H1 (cell line): ENCODE measurements at regions not wholly inside any gene's neighbourhood (a gene's known extent, or its start where the extent isn't known, plus 50 kb on each side); places are given as distances from the start of the nearest gene placed in this dataset.

Source experiments
- CTCF ChIA-PET: fragments of 300-600 bp; sonication (Branson Sonifier 250); formaldehyde crosslinking; loops from one replicate; lab custom pipeline; 2021; ENCODE audit not compliant: partially characterized antibody; lab: Charles Lee
- POLR2A ChIA-PET: fragments of 300-600 bp; sonication (Branson Sonifier 250); formaldehyde crosslinking; loops from one replicate; lab custom pipeline; 2021; ENCODE audit warnings: inconsistent platforms; ENCODE audit not compliant: partially characterized antibody; lab: Charles Lee
- DNase-seq, 2 experiments: peaks; one replicate each; pipeline versions ENCODE4 v3.0.0 to v3.0.0-alpha.2; 2010 to 2022; ENCODE audit warnings: low spot score in 2 of 2, low read depth in 1 of 2, mixed read lengths in 1 of 2
- FAIRE-seq: peaks from 2 replicates; lab custom pipeline; 2011; peaks lifted over from hg19 to GRCh38; lab: Jason Lieb, UNC
- H2AFZ ChIP-seq: 2 replicates; pipeline ENCODE4 v1.8.1; 2012; ENCODE audit warnings: low read length, inconsistent platforms
- H2AK5ac ChIP-seq: 2 replicates; pipeline ENCODE4 v1.6.1; 2013; ENCODE audit warnings: low read depth, low read length
- H2BK120ac ChIP-seq: replicated peaks from 2 replicates; pipeline ENCODE3; 2013; ENCODE audit warnings: low read depth, low read length, inconsistent platforms
- H2BK12ac ChIP-seq: 2 replicates; pipeline ENCODE4 v1.6.1; 2013; ENCODE audit warnings: low read depth, low read length
- H2BK15ac ChIP-seq: 2 replicates; pipeline ENCODE4 v1.6.1; 2013; ENCODE audit warnings: low read length
- H2BK20ac ChIP-seq: 2 replicates; pipeline ENCODE4 v1.6.1; 2013; ENCODE audit warnings: low read length
- H2BK5ac ChIP-seq: 2 replicates; pipeline ENCODE4 v1.6.1; 2013; ENCODE audit warnings: low read depth, low read length
- H3K14ac ChIP-seq: 2 replicates; pipeline ENCODE4 v1.6.1; 2013; ENCODE audit warnings: inconsistent platforms; ENCODE audit not compliant: insufficient read length
- H3K18ac ChIP-seq: 2 replicates; pipeline ENCODE4 v1.6.1; 2013; ENCODE audit warnings: low read length; ENCODE audit errors: extremely low read depth
- H3K23ac ChIP-seq: 2 replicates; pipeline ENCODE4 v1.6.1; 2013; ENCODE audit warnings: inconsistent platforms; ENCODE audit not compliant: insufficient read length
- H3K23me2 ChIP-seq: 2 replicates; pipeline ENCODE4 v1.6.1; 2013; ENCODE audit warnings: low read depth, low read length
- H3K27ac ChIP-seq: 2 replicates; pipeline ENCODE4 v1.6.1; 2011; ENCODE audit warnings: low read depth, low read length, inconsistent platforms
- H3K27me3 ChIP-seq, 4 experiments: replicated peaks in 1 of 4; 1 replicate in 1 of 4; 2 replicates in 3 of 4; pipeline versions ENCODE4 v1.6.1 to v1.8.1; 2011 to 2013; ENCODE audit warnings: low read length in 3 of 4, mild to moderate bottlenecking in 3 of 4, inconsistent platforms in 2 of 4, mixed read lengths in 2 of 4, moderate library complexity in 1 of 4; ENCODE audit not compliant: control insufficient read depth in 3 of 4, insufficient read depth in 3 of 4; ENCODE audit errors: extremely low read depth in 1 of 4
- H3K36me3 ChIP-seq, 4 experiments: 2 replicates each; pipeline versions ENCODE4 v1.6.1 to v1.8.1; 2011 to 2013; ENCODE audit warnings: mild to moderate bottlenecking in 4 of 4, low read length in 3 of 4, moderate library complexity in 2 of 4, control low read depth in 1 of 4, inconsistent platforms in 1 of 4; ENCODE audit not compliant: insufficient read depth in 4 of 4, control insufficient read depth in 2 of 4
- H3K4ac ChIP-seq: replicated peaks from 2 replicates; pipeline ENCODE3; 2013; ENCODE audit warnings: low read length, low read depth, mixed read lengths, inconsistent platforms; ENCODE audit not compliant: insufficient read length
- H3K4me1 ChIP-seq, 4 experiments: replicated peaks in 1 of 4; 1 replicate in 1 of 4; 2 replicates in 3 of 4; pipeline versions ENCODE4 v1.6.1 to v1.8.1; 2011 to 2013; ENCODE audit warnings: low read length in 3 of 4, inconsistent platforms in 2 of 4, mixed read lengths in 1 of 4; ENCODE audit not compliant: insufficient read depth in 4 of 4, control insufficient read depth in 3 of 4
- H3K4me2 ChIP-seq, 2 experiments: 2 replicates each; pipeline versions ENCODE4 v1.6.1 to v1.8.1; 2011 to 2013; ENCODE audit warnings: low read depth in 2 of 2, low read length in 2 of 2, control low read depth in 1 of 2, inconsistent platforms in 1 of 2, mild to moderate bottlenecking in 1 of 2; ENCODE audit not compliant: insufficient read depth in 1 of 2
- H3K4me3 ChIP-seq, 4 experiments: fragments of 200-600, 300-600 bp in 1 of 4; sonication (generic), shearing (Covaris generic), sonication (Bioruptor Twin) in 1 of 4; 2 replicates each; pipeline versions ENCODE4 v1.5.1 to v1.8.1; 2011 to 2016; ENCODE audit warnings: low read length in 4 of 4, low read depth in 3 of 4, control low read depth in 2 of 4, inconsistent platforms in 2 of 4, mild to moderate bottlenecking in 2 of 4, mixed read lengths in 1 of 4, moderate library complexity in 1 of 4; ENCODE audit not compliant: insufficient read depth in 2 of 4; ENCODE audit errors: extremely low read depth in 1 of 4
- H3K56ac ChIP-seq: replicated peaks from 2 replicates; pipeline ENCODE3; 2013; ENCODE audit warnings: low read depth, mild to moderate bottlenecking, mixed read lengths, low read length, inconsistent platforms; ENCODE audit not compliant: insufficient read length
- H3K79me1 ChIP-seq: 2 replicates; pipeline ENCODE4 v1.6.1; 2013; ENCODE audit warnings: low read depth, low read length, control low read depth
- H3K79me2 ChIP-seq, 2 experiments: 2 replicates each; pipeline versions ENCODE4 v1.6.1 to v1.8.1; 2012 to 2013; ENCODE audit warnings: low read length in 2 of 2, mild to moderate bottlenecking in 2 of 2, inconsistent platforms in 1 of 2; ENCODE audit not compliant: insufficient read depth in 2 of 2, control insufficient read depth in 1 of 2
- H3K9ac ChIP-seq, 4 experiments: replicated peaks in 1 of 4; 1 replicate in 1 of 4; 2 replicates in 3 of 4; pipeline versions ENCODE4 v1.6.1 to v1.8.1; 2011 to 2013; ENCODE audit warnings: low read depth in 3 of 4, low read length in 3 of 4, control low read depth in 2 of 4, mild to moderate bottlenecking in 2 of 4, moderate library complexity in 2 of 4, inconsistent platforms in 1 of 4; ENCODE audit errors: extremely low read depth in 1 of 4
- H3K9me3 ChIP-seq, 2 experiments: 2 replicates each; pipeline versions ENCODE4 v1.6.1 to v1.8.1; 2012 to 2013; ENCODE audit warnings: mild to moderate bottlenecking in 2 of 2, moderate library complexity in 2 of 2, control low read depth in 1 of 2, inconsistent platforms in 1 of 2, low read depth in 1 of 2, low read length in 1 of 2, mixed read lengths in 1 of 2; ENCODE audit not compliant: insufficient read depth in 2 of 2
- H4K20me1 ChIP-seq, 2 experiments: replicated peaks in 1 of 2; 2 replicates each; pipeline versions ENCODE3 to v1.8.1; 2011 to 2013; ENCODE audit warnings: inconsistent platforms in 2 of 2, low read length in 2 of 2, mild to moderate bottlenecking in 1 of 2; ENCODE audit not compliant: insufficient read depth in 2 of 2, control insufficient read depth in 1 of 2
- H4K5ac ChIP-seq: 2 replicates; pipeline ENCODE4 v1.6.1; 2013; ENCODE audit warnings: low read length, low read depth, mixed read lengths, inconsistent platforms; ENCODE audit not compliant: insufficient read length
- H4K8ac ChIP-seq: 2 replicates; pipeline ENCODE4 v1.8.0; 2013; ENCODE audit warnings: mild to moderate bottlenecking, moderate library complexity, low read length, inconsistent platforms; ENCODE audit not compliant: insufficient read depth; ENCODE audit errors: extremely low read depth
- H4K91ac ChIP-seq: replicated peaks from 2 replicates; pipeline ENCODE3; 2013; ENCODE audit warnings: low read length, mixed read lengths, inconsistent platforms; ENCODE audit not compliant: insufficient read length
- POU5F1 ChIP-seq: IDR thresholded peaks from 2 replicates; pipeline ENCODE4 v1.6.1; 2011; ENCODE audit warnings: low read depth, mild to moderate bottlenecking, low read length, moderate library complexity
- WGBS, 2 experiments: shearing (Covaris generic) in 1 of 2; methylation state at CpG; one replicate each; pipeline versions ENCODE4 v1.1.6 to v1.1.7; 2013 to 2015; ENCODE audit warnings: low lambda C conversion rate in 2 of 2, mixed read lengths in 2 of 2, inconsistent platforms in 1 of 2, low coverage in 1 of 2, missing lambda C conversion rate in 1 of 2; ENCODE audit not compliant: insufficient replicate concordance in 2 of 2, insufficient coverage in 1 of 2, insufficient read length in 1 of 2; ENCODE audit errors: extremely low coverage in 1 of 2, missing lambda C conversion rate in 1 of 2; 5-methylcytosine and 5-hydroxymethylcytosine counted together

GRCh38 chrX:16476009-16476408, 173.9 kb upstream of the S100G start:
- CTCF ChIA-PET: no interaction called here

More at GRCh38 chrX:16476009-16476408, 173.9 kb upstream of the S100G start:
- H3K36me3 ChIP-seq: no peaks in the 10 kb centered on the region
- FAIRE-seq (no peak), DNase-seq (no peak)
- no peak overlapping the region for H4K5ac ChIP-seq
- H3K27ac ChIP-seq: no peak overlapping the region
- H4K91ac ChIP-seq: no peak overlapping the region
- H2BK12ac ChIP-seq: no peak overlapping the region
- H3K9ac ChIP-seq: no peak overlapping the region
- H3K4ac ChIP-seq: no peak overlapping the region
- H3K4me1 ChIP-seq: no peaks in the 10 kb centered on the region
- H2BK5ac ChIP-seq: no peak overlapping the region
- no peak overlapping the region for H3K4me3 ChIP-seq
- no peaks in the 10 kb centered on the region for H3K27me3 ChIP-seq
- no peaks in the 10 kb centered on the region for H3K79me1 ChIP-seq
- H3K56ac ChIP-seq: no peak overlapping the region
- H3K14ac ChIP-seq: no peak overlapping the region
- TF ChIP-seq POU5F1: no peak
- H3K23me2 ChIP-seq: no peaks in the 10 kb centered on the region
- no peak overlapping the region for H3K23ac ChIP-seq
- no peak overlapping the region for H3K18ac ChIP-seq
- no peak overlapping the region for H2BK120ac ChIP-seq
- no peak overlapping the region for H2BK15ac ChIP-seq
- WGBS, 2 experiments: 84% methylated on average over 4 of the region's 8 CpGs; no CpG with 5 or more reads in 1 of the 2 experiments
- H3K79me2 ChIP-seq: no peaks in the 10 kb centered on the region
- no peaks in the 10 kb centered on the region for H4K20me1 ChIP-seq
- H2BK20ac ChIP-seq: no peak overlapping the region
- no peak overlapping the region for H3K4me2 ChIP-seq
- H2AFZ ChIP-seq: no peak overlapping the region
- no peak overlapping the region for H4K8ac ChIP-seq
- POLR2A ChIA-PET: no interaction called here
- no peak overlapping the region for H2AK5ac ChIP-seq
- H3K9me3 ChIP-seq: no peaks in the 10 kb centered on the region
